ENCODE measurements at regions not wholly inside any gene's neighbourhood (a gene's known extent, or its start where the extent isn't known, plus 50 kb on each side); places are given as distances from the start of the nearest gene placed in this dataset.
"Not testable (repeated sequence)": the region's sequence is repeated elsewhere in the genome, so short reads cannot be mapped to it uniquely, and the experiment has no call there.

DNA sequence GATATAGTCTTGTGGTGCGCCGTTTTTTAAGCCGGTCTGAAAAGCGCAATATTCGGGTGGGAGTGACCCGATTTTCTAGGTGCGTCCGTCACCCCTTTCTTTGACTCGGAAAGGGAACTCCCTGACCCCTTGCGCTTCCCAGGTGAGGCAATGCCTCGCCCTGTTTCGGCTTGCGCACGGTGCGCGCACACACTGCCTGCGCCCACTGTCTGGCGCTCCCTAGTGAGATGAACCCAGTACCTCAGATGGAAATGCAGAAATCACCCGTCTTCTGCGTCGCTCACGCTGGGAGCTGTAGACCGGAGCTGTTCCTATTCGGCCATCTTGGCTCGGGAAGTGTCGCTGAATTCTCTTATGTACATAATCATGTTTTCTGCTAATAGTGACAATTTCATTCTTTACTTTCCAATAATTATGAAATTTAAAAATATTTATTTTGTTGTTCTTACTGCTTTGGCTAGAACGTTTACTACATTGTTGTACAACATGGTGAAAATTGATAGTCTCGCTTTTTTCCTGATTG, 61.2 kb upstream of the MINDY3 start:
- DNase-seq (ENCODE audit: low read depth) = not testable (repeated sequence)

DNA sequence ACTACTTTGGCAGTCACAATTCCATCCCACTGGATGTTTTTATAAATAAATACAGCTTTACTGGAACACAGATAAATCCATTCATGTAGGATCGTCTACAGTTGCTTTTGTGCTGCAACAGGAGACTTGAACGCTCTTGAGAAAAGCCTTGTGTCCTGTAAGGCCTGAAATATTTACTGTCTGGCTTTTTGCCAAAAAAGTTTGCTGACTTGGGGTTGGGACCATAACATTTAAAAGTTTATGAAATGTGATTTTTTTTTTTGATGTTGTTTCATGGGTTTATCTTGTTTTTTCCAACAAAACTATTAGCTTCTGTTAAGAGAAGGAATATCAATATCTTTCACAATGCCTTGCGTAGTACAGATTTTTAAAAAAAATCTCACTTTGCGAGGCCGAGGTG, 71.1 kb upstream of the MINDY3 start:
- no peak for DNase-seq (ENCODE audit: low read depth)

DNA sequence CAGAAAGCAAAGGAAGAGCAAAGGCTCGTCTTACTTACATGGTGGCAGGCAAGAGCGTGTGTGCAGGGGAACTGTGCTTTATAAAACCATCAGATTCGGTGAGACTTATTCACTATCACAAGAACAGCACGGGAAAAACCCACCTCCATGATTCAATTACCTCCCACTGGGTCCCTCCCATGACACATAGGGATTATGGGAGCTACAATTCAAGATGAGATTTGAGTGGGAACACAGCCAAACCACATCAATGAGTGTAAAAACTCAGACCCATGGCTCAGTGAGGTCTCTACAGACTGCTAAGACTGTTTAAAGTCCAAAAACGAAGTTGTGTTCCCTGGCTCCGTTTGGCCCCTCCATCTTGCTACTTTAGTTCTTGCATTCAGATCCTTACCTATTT, 79.2 kb upstream of the MINDY3 start:
- DNase-seq (ENCODE audit: low read depth) = peak; percentile 1

DNA sequence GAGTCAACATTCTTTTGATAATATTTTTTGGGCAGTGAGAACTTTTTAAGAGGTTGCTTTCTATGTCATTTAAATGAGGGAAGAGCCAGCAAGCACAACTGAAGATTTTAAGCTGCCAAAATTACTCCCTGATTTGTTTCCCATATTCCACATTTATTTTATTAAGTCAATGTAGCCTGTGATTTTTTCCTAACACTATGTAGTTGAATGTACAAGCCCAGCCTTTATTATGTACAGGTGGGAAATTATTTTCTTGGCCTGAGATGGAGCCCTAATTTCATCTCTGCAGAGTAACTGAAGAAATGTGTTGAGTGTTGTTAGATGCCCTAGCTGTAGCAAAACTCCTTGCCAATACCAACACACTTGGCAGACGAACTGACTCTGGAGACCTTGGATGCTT, 83.1 kb upstream of the MINDY3 start:
- no peak for DNase-seq (ENCODE audit: low read depth)

DNA sequence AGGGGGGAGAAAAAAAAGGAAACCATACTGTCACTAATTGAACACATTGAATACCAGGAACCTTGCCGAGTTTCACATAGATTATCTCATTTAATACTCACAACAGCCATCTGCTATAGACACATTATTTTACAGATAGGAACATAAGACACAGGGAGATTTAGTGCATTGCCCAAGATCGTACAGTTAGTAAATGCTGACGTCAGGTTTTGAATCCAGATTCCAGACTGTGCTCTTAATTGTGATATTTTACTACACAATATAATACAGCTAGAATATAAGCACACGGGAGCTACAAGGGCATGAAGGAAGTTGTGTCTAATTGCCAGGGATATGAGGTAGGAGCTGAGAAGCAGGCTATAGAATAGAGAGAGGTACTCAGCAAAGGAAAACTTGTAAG, 93.9 kb upstream of the MINDY3 start:
- DNase-seq (ENCODE audit: low read depth) = no peak

DNA sequence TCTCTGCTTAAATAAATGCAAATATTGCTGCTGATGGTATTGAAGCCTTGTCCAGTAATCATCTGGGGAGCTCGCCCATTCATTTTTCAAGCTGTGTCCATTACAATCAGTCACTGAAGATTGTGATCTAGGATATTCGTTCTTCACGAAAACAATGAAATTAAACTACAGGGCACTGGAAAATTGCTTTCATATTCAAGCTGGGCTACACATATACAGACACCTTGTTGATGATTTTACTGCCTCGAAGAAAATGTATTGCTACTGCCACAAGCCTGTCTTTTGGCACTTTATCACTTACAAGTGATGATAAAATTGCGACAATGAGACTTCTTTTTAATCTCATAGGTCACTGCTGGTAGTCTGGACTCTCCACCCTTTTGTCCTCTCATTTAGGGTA, 100.0 kb upstream of the MINDY3 start:
- no peak for DNase-seq (ENCODE audit: low read depth)

DNA sequence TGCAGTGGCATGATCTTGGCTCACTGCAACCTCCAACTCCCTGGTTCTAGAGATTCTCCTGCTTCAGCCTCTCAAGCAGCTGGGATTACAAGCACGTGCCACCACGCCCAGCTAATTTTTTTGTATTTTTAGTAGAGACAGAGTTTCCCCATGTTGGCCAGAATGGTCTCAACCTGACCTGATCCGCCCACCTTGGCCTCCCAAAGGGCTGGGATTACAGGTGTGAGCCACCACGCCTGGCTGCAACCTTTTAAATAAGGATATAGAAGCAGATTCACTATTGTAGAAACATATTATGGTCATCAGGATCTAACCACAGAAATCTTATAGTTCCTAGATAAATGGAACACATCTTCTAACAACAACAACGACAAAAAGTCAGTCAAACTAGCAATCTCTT, 112.4 kb upstream of the MINDY3 start:
- not testable (repeated sequence) for DNase-seq (ENCODE audit: low read depth)

DNA sequence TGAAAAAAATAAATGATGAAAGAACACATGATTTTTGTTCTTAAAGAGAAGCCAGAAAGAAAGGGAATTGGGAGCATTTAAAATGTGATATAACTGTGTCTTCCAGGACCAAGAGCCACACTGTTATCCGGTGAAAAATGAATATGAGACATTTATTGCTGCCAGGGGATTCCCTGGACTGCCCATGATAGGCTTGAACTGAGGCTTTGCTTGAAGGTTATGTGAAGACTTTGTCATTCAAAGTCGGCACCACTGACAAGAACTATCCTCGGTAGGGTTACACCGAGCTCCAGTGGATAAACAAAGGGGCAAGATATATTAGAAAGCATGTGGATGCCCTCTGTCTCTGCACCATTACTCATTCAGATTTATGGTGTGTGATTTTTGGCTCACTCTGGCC, 125.4 kb upstream of the MINDY3 start:
- DNase-seq (ENCODE audit: low read depth) = no peak

DNA sequence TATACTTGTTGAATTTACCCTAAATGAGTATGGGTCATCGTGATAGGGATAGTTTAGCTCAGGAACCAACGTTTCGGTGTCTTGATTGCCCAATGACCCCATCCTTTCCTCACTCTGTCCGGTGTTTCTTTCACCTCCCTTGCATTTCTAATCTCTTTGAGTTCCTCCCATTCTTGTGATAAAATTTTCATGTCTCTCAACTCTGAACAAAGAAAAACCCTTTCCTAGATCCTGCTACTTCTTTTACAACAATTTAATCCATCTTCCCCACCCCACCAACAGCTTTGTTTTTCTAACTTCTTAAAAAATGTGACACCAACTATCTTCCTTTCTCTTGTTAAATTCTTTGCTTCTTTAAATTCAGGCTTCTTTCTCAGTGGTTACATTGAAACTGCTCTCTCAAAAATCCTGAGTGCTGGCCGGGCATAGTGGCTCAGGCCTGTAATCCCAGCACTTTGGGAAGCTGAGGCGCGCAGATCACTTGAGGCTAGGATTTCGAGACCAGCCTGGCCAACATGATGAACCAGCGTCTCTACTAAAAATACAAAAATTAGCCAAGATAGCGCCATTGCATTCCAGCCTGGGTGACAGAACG, 130.3 kb upstream of the MINDY3 start:
- no peak for DNase-seq (ENCODE audit: low read depth)

DNA sequence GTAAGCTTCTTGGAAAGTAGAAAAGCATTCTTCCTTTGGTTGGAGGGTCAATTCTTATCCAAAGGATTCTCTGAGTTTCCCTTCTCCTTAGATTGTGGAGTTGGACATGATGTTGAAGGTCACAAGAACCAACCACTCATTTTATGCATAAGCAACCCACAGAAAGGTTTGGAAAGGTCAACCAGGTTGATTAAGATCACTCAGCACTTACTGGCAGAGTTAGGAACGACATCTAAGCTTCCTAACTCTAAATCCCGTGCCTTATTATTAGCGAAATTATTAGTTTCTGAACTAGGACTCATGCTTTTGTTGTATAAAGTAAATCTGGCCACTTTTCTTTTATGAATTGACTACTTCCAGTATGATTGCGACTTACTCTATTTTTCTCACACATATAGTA, 137.0 kb upstream of the MINDY3 start:
- no peak for DNase-seq (ENCODE audit: low read depth)

DNA sequence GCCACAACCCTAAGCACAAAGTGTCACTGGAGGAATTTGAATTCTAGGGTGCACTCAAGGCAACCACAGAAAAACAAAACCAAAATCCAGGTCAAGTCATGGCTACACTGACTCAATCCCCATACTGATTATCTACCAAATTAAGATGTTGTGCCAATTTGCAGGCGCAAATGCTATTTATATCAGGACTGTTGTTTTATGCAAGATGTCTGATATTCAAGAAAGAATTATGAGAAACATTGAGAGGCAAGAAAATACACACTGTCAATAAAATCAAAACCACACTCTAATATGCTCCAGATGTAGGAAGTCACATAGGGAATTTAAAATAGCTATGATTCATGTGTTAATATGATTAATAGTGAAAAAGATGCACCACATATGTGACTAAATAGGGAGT, 141.3 kb upstream of the MINDY3 start:
- DNase-seq (ENCODE audit: low read depth) = no peak

DNA sequence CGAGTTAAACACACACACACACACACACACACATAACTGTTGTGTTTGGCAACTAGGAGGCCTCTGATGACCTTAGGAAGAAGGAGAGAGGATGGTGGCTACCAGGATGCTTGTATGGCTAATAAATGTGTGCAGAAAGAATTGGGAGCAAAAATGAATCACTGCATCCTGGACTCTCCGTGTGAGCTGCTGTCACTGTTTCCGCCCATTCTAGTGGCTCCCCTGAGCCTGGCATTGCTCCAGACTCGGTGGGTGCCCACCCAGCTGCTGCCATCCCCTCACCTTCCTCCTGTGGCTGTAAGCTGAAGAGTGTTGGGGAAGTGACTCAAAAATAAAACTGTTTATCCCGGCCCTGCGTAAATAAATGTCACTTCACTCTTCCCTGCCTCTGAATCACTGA, 149.5 kb upstream of the MINDY3 start:
- DNase-seq (ENCODE audit: low read depth) = no peak

DNA sequence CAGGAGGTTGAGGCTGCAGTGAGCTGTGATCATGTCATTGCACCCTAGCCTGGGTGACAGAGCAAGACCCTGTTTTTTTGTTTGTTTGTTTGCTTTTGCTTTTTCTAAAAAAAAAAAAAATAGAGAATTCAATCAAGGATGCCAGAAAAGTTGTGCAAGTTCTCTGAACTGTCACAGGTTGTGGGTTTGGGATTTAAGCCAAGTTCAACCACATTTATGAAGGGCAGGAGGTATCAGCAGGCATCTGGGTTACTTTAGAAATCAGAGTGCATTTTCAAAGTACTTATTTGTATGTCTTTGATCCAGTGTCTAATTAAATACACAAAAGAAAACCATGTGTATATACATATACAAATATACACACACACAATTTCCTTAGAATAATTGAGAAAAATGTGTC, 151.2 kb upstream of the MINDY3 start:
- DNase-seq (ENCODE audit: low read depth) = no peak

DNA sequence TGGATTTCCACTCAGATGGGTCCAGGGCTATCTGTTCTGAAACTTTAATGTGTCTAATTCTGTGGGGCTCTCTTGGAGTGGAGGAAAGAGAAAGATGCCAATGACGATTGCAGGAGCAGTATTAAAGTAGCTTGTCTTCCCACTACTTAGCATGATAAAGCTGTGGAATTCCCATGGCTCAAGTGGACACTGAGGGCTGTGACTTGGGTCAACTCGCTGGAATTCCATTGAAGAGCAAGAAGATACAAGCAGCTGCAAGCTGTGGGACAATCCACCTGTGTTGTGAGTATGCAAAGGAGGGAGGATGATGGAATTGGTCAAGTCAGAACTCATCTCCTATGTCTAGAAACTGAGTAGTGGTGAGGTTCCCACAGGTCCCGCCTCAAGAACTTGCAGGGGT, 154.2 kb upstream of the MINDY3 start:
- DNase-seq (ENCODE audit: low read depth) = no peak

DNA sequence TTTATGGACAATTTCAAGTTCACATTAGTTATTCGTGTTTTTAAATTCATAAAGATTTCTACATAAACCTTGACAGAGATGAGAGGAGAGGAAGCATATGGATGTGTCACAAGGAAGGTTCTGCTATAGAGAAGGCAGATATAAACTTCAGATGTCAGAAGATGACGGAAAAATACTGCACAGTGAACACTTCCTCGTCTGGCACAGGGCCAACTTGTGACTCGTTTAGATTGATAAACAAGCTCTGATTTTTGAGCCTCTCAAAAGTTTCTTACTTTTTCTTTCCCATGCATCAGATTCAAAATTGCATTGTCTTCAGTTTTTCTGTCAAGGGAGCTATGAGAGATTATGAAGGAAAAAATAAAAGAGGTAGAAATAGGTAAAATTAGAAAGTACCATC, 156.4 kb upstream of the MINDY3 start:
- DNase-seq (ENCODE audit: low read depth) = no peak

DNA sequence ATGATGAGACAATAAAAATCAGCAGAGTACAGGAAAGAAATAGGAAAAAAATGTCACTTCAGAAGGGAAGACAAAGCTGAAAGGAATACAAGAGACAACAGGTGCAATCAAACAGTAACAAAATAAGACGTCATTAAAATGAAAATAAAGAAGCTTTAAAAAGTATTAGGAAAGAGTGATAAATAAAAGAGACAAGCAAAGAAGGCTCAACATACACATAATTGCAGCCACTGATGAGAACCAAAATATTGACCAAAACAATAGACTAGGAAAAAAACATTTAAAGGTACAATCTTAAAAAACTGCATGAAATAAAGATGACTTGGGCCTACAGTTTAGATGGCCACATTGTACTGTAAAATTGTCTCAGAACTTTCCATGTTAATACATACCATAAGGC, 160.5 kb upstream of the MINDY3 start:
- no peak for DNase-seq (ENCODE audit: low read depth)

DNA sequence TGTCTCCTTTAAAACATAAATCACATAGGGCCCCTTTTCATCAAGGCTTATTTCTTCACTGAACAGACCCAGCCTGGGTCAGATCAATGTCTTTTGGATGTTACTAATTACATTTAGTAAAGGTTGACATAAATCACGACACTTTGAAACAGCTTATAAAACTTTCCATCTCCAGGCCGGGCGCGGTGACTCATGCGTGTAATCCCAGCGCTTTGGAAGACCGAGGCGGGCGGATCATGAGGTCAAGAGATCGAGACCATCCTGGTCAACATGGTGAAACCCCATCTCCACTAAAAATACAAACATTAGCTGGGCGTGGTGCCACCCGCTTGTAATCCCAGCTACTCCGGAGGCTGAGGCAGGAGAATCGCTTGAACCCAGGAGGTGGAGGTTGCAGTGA, 166.5 kb upstream of the MINDY3 start:
- not testable (repeated sequence) for DNase-seq (ENCODE audit: low read depth)

DNA sequence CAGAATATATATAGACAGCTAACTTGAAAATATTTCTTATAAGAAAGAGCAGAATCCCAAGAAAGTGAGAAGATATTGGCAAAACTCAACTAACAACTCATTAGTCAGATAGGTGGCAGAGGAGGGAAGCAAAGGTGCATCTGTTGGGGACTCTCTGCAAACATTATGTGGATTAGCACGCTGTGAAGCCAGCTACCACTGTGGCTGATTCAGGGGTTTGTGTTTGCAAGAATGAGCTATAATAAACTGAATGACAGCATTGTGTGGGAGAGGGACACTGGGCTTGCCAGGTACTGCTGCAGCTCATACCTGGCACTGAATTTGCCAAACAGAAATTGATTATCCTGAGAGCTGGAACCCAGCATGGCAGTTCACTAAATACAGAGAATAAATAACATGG, 170.3 kb upstream of the MINDY3 start:
- no peak for DNase-seq (ENCODE audit: low read depth)

DNA sequence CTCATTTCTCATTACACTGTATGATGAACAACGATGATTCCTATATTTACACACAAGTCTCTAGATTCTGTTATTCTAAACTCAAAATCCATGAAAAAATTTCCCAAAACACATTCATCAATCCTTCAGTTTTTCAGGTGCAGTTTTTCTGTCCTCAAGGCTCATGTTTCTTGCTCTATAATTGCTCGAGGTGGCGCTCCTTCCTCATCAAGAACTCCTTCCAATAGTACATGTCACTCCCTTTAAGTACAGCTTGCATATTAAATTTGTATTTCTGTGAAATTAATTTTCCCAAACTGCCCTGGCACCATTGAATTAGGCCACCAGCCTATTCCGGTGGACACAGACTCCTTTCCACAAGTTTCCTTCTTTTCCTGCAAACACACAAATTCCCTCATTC, 188.7 kb upstream of the MINDY3 start:
- peak; percentile 1 for DNase-seq (ENCODE audit: low read depth)

DNA sequence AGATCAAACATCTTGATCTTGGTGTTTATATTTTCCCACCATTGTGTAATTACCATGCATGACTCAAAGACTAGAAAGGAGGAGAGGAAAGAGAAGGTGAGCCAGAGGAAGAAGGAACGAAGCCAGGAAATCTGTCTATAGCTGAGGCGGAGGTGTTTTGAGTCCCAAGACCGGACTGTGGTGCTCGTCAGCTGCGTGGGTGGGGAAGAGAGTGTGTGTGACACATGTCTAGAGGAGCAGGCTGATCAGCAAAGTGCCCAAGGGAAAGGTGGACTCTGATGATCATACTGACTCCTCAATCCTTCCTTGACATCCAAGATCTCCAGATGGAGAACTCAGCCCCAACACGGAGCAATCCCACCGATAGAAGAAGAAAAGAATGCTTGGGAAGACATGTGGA, 189.5 kb upstream of the MINDY3 start:
- no peak for DNase-seq (ENCODE audit: low read depth)

DNA sequence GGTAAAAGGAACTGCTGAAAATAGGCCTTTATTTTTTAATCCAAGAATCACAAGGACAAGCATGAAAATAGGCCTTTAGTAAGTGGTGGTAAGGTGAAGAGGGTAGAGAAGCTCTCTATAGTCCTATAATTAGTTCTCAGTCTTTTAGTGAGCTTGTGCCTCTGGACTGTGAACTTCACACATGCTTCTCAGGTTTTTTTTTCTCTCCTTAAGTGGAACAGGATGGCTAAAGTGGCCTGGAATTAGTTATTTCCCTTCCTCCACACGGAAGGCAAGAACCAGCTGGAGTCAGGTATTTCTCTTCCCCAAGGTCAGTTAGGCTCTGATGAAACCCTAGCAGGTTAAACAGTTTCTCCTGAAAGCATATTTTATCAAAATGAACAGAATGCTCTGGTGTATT, 203.0 kb upstream of the MINDY3 start:
- no peak for DNase-seq (ENCODE audit: low read depth)

DNA sequence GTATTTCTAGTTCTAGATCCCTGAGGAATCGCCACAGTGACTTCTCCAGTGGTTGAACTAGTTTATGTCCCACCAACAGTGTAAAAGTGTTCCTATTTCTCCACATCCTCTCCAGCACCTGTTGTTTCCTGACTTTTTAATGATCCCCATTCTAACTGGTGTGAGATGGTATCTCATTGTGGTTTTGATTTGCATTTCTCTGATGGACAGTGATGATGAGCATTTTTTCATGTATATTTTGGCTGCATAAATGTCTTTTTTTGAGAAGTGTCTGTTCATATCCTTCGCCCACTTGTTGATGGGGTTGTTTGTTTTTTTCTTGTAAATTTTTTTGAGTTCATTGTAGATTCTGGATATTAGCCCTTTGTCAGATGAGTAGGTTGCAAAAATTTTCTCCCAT, 223.2 kb upstream of the MINDY3 start:
- DNase-seq (ENCODE audit: low read depth) = not testable (repeated sequence)

DNA sequence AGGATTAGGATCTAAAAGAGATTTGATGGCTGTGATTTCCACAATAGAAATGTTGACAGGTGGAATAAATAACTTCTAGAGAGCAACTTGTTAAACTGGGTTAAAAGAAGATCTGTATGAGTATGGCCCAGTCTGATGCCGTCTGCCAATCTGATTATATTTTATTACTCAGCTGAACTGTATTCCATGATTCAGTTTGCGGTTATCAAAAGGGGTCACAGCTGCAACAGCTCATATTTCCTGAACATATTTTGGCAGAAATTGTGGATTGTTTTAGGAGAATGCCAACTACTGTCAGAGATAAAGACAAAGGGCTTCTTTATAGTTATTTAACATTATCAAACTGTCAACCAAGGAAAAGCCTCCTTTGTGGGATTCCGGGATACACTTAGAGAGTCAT, 244.8 kb upstream of the MINDY3 start:
- DNase-seq (ENCODE audit: low read depth) = peak; percentile 65
